Effector memory CD8-positive, alpha-beta T cell (primary cell): ENCODE measurements at regions not wholly inside any gene's neighbourhood (a gene's known extent, or its start where the extent isn't known, plus 50 kb on each side); places are given as distances from the start of the nearest gene placed in this dataset.

Source experiments
- ATAC-seq: fragments of 150-1000 bp; cut with Tn5 transposase; replicated peaks from 2 replicates; pipeline ENCODE4 v1.10.0; 2021; ENCODE audit warnings: mild to moderate bottlenecking, moderate library complexity
- DNase-seq, 3 experiments: peaks; one replicate each; pipeline ENCODE4 v3.0.0; 2021
- H3K27ac Mint-ChIP-seq, 2 donors: one replicate each; pipeline ENCODE4 v1.8.0; 2022; ENCODE audit warnings: mild to moderate bottlenecking in 2 of 2, mixed read lengths in 2 of 2, moderate library complexity in 2 of 2
- H3K27me3 Mint-ChIP-seq, 2 donors: one replicate each; pipeline ENCODE4 v1.8.0; 2022; ENCODE audit warnings: mixed read lengths in 2 of 2
- H3K36me3 Mint-ChIP-seq: one replicate; pipeline ENCODE4 v1.8.0; 2022; ENCODE audit warnings: mild to moderate bottlenecking, moderate library complexity, mixed read lengths; ENCODE audit not compliant: insufficient read depth
- H3K4me1 Mint-ChIP-seq, 2 donors: one replicate each; pipeline ENCODE4 v1.8.0; 2022; ENCODE audit warnings: low read depth in 2 of 2, mixed read lengths in 2 of 2
- H3K4me3 Mint-ChIP-seq, 2 donors: one replicate each; pipeline ENCODE4 v1.8.0; 2022; ENCODE audit warnings: mild to moderate bottlenecking in 2 of 2, mixed read lengths in 2 of 2, moderate library complexity in 2 of 2
- H3K9me3 Mint-ChIP-seq, 2 donors: one replicate each; pipeline ENCODE4 v1.8.0; 2022; ENCODE audit warnings: mixed read lengths in 2 of 2

DNA sequence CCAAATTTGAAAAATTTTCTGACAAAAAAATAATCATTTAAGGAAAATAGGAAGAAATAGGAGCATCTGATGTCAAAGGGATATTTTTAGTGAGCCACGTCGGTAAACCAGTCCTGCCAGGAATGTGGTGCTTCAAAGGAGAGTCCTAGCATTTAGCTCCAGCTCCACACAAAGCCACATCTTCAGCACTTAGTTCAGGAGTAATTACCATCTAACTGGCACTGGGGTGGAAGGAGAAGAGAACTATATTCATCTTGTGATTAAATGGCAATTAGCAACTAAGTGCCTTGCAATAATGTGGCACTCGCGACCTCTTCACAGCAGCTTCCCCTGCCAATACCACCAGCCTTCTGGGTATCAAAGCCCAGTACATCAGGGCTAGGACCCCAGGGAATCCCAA, 409.1 kb downstream of the SETD4 start:
- Mint-ChIP-seq H3K27me3 (peaks cover 60 to 65% of the 10 kb centered on the region in 2 donors), H3K9me3 (no peaks in the 10 kb centered on the region), H3K4me1 (no peaks in the 10 kb centered on the region), H3K4me3 (no peak overlapping the region), H3K27ac (no peak overlapping the region), H3K36me3 (no peaks in the 10 kb centered on the region)
- DNase-seq (no peak), ATAC-seq (no peak)

DNA sequence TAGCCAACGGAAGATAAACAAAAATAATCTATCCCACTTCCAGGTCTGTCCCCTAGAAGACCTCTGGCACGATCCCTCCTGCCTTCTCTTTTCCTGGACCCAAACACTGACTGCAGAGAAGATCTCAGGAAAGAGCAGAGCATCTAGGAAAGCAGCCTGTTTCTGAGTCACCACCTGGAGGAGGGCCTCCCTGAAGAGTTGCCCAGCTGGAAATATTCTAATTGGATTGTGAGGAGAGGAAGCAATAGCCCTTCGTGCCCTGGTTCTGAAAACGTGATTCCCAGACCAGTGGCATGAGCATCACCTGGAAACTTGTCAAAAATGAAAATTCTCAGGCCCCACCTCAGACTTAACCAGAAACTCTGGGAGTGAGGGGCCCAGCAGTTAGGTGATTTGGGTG, 411.1 kb downstream of the SETD4 start:
- ATAC-seq (no peak), DNase-seq (no peak)
- Mint-ChIP-seq H3K36me3 (no peaks in the 10 kb centered on the region), H3K4me3 (no peak overlapping the region), H3K4me1 (no peaks in the 10 kb centered on the region), H3K27ac (no peak overlapping the region), H3K9me3 (no peaks in the 10 kb centered on the region), H3K27me3 (peaks cover 63 to 77% of the 10 kb centered on the region in 2 donors)

DNA sequence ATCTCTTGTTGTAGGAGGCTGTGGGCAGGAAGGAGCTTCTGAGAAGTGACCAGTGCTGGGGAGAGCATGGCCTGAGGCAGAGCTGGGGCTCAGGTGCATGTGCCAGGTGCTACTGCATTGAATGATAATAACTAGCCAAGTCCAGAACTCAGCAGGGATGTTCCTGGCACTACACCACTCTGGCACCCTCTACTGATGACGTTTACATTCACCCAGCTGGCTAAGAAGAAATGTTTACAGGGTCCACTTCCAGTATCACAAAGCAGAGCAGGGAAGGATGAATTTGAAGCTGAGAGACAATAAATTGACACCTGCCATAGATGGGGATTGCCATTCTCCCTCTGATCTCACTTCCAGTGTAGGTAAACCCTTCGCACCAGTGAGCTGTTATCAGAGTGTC, 411.8 kb downstream of the SETD4 start:
- no peak overlapping the region for H3K27ac Mint-ChIP-seq
- H3K4me1 Mint-ChIP-seq = no peaks in the 10 kb centered on the region
- no peaks in the 10 kb centered on the region for H3K9me3 Mint-ChIP-seq
- DNase-seq (no peak), ATAC-seq (no peak)
- H3K27me3 Mint-ChIP-seq = peaks cover 67 to 82% of the 10 kb centered on the region in 2 donors
- no peaks in the 10 kb centered on the region for H3K36me3 Mint-ChIP-seq
- H3K4me3 Mint-ChIP-seq = no peak overlapping the region

DNA sequence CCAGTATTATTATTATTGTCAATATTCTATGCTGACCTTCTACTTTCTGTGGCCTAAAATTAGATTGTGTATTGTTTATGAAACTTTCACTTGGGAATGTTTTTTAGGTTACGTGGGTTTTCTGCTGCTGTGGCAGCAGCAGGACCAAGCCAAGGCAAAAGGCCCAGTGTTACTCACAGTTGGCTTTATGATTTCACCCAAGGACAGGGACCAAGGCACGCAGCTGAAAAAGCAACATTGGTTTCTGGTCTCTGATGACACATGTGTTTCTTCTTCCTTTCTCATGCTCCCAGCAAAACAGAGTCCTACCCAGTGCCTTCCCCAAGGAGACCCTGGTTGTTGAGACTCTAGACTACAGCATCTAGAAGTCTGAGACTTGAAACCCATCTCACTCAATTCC, 413.7 kb downstream of the SETD4 start:
- Mint-ChIP-seq H3K4me3 (no peak overlapping the region), H3K27ac (no peak overlapping the region), H3K36me3 (no peaks in the 10 kb centered on the region), H3K4me1 (no peaks in the 10 kb centered on the region), H3K9me3 (no peaks in the 10 kb centered on the region), H3K27me3 (peaks cover 71 to 88% of the 10 kb centered on the region in 2 donors)
- no peak for ATAC-seq
- no peak for DNase-seq

DNA sequence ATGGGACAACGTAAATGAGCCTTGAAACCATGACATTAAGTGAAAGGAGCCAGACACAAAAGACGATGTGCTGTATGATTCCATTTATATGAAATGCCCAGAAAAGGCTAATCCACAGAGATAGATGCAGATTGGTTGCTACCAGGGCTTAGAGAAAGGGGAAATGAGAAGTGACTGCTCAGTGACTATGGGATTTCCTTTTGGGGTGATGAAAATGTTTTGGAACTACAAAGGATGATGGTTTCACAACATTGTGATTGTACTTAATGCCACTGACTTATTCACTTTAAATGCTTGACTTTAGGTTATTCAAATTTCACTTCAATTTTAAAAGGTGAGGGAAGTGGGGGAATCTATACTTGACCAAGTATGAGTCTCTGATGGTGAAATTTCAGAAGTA, 414.3 kb downstream of the SETD4 start:
- no peak overlapping the region for H3K4me3 Mint-ChIP-seq
- H3K27ac Mint-ChIP-seq = no peak overlapping the region
- no peaks in the 10 kb centered on the region for H3K36me3 Mint-ChIP-seq
- no peaks in the 10 kb centered on the region for H3K9me3 Mint-ChIP-seq
- H3K27me3 Mint-ChIP-seq = peaks cover 67 to 86% of the 10 kb centered on the region in 2 donors
- ATAC-seq (no peak), DNase-seq (no peak)
- no peaks in the 10 kb centered on the region for H3K4me1 Mint-ChIP-seq

DNA sequence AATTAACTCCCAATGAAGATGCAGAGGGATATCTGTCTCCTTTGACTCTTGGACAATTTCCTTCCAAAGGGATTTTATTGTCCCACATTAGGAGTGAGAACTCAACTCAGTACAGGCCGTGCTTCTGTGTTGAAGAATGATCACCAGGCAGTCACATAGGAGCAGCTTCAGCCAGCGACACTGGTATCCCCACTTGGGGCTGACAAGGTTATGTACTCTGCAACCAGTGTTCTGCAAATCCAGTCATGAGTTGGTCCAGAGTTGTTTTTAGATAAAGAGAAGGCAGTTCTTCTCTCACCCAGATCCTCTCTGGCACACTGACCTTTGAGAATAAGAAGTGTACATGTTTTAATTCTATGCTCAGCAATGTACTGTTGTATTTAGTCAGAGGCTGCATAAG, 415.8 kb downstream of the SETD4 start:
- Mint-ChIP-seq H3K27ac (no peak overlapping the region), H3K4me3 (no peak overlapping the region), H3K9me3 (no peaks in the 10 kb centered on the region), H3K27me3 (peaks cover 64 to 82% of the 10 kb centered on the region in 2 donors), H3K4me1 (no peaks in the 10 kb centered on the region), H3K36me3 (no peaks in the 10 kb centered on the region)
- ATAC-seq (no peak), DNase-seq (no peak)

DNA sequence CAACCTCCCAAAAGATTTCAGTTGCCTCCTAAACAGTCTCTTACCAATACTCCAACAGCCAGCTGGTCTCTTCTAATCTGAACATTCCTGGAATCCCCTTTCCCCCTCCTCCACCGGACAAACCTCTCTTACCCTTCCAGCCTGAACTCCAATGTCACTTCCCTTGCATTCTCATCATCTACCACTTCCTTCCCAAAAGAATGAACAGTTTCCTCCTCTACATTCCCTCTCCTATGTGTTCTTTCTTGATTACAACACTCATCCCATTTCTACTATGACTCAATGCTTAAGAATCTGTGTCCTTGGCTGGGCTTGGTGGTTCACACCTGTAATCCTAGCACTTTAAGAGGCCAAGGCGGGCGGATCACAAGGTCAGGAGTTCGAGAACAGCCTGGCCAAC, 417.1 kb downstream of the SETD4 start:
- no peak for ATAC-seq
- no peak for DNase-seq
- Mint-ChIP-seq H3K27me3 (peaks cover 58 to 76% of the 10 kb centered on the region in 2 donors), H3K27ac (no peak overlapping the region), H3K9me3 (no peaks in the 10 kb centered on the region), H3K4me3 (no peak overlapping the region), H3K4me1 (no peaks in the 10 kb centered on the region), H3K36me3 (no peaks in the 10 kb centered on the region)

DNA sequence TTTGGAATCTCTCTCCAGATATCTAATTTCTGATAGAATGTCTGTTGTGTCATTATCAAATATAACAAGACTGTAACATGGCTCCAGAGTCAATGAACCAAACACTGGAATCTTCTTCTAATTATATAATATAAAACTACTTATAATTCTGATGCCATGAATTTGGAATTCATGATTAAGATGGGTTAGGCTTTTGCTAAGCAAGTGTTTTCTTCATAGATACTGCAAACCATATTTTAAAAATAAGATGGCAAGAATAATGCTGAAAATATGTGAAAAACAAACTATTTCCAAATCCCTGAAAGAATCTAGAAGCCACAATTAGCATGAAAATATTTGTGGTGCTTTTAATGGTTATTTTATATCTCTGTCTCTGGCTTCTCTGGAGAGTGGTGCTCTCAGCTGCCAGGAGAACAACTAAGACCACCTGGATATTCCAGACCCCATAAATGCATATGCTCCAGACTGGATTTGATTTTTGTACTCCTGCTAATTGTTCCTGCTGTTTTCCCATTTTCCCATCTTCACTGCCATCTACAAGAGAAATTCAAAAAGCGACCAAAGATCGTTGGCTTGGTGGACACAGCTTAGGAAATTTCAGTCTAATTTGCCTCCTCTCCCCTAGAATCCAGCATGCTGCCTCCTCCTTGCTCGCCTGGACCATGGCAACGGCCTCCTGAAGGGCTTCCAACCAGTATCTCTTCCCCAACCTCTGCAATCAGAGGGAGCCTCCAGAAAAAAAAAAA, 418.9 kb downstream of the SETD4 start:
- DNase-seq = no peak
- H3K9me3 Mint-ChIP-seq = no peaks in the 10 kb centered on the region
- no peaks in the 10 kb centered on the region for H3K36me3 Mint-ChIP-seq
- no peak overlapping the region for H3K27ac Mint-ChIP-seq
- peaks cover 71 to 79% of the 10 kb centered on the region in 2 donors for H3K27me3 Mint-ChIP-seq
- ATAC-seq = no peak
- H3K4me1 Mint-ChIP-seq = no peaks in the 10 kb centered on the region
- no peak overlapping the region for H3K4me3 Mint-ChIP-seq

DNA sequence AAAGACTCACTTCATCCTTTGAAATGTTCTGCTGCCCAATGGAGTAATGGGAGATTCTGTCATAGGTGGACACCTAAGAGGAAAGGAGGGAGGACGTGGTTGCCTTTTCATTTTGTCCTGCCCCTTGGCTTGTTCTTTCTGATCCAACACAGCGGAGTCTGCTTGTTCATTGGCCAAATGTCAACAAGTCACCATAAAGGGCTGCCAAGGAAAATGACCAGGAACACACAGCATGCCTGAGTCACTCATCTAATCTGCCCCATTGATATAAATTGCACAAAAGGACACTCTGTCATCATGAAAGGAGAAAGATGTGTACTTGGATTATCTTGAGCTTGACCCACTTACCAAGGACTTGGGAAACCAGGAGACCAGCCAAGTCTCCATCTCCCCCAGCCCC, 422.9 kb downstream of the SETD4 start:
- H3K36me3 Mint-ChIP-seq = no peaks in the 10 kb centered on the region
- DNase-seq = no peak
- no peak overlapping the region for H3K4me3 Mint-ChIP-seq
- no peaks in the 10 kb centered on the region for H3K4me1 Mint-ChIP-seq
- no peak for ATAC-seq
- H3K27me3 Mint-ChIP-seq = peaks cover 62 to 66% of the 10 kb centered on the region in 2 donors
- H3K9me3 Mint-ChIP-seq = no peaks in the 10 kb centered on the region
- no peak overlapping the region for H3K27ac Mint-ChIP-seq

DNA sequence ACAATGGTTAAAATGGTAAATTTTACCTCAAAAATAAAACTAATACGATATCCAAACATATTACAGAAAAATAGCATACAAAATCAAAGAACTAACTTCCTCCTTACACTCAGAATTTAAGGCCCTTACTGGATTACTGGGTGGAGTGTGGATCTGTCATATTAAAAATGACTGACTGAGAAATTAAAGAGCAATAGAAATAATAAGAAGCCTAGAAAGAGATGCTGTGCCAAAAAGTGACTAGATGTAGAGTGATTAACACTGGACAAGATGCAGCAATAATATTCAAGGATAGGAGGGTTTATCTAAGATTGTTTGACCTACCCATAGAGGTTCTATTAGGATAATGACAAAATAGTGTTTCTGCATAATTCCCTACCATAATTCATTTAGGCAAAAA, 424.3 kb downstream of the SETD4 start:
- Mint-ChIP-seq H3K27me3 (peaks cover 56 to 57% of the 10 kb centered on the region in 2 donors), H3K36me3 (no peaks in the 10 kb centered on the region)

DNA sequence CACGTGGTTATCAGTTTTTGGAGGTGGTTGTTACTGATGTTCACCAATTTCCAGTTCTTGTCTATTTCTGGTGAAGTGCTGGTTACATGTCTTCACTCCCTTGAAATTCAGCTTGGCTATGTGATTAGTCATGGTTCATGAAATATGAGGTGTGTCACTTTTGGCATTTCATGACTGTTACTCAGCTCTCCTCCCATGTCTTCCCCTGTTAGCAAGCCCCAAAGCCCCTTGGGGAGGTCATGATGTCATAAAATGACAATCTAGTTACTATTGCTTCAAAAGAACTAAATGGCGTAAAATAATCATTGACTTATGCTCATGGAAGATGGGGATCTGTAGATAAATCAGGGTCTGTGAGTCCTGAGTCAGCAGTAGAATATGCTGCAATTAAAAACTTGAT, 425.1 kb downstream of the SETD4 start:
- no peaks in the 10 kb centered on the region for H3K4me1 Mint-ChIP-seq
- DNase-seq (no peak), ATAC-seq (no peak)
- H3K27me3 Mint-ChIP-seq = peaks cover 51% of the 10 kb centered on the region in 2 donors
- H3K9me3 Mint-ChIP-seq = no peaks in the 10 kb centered on the region
- H3K36me3 Mint-ChIP-seq = no peaks in the 10 kb centered on the region
- no peak overlapping the region for H3K4me3 Mint-ChIP-seq
- no peak overlapping the region for H3K27ac Mint-ChIP-seq

More for the DNA sequence above, 424.3 kb downstream of the SETD4 start:
- ATAC-seq = no peak
- Mint-ChIP-seq H3K27ac (no peak overlapping the region), H3K4me1 (no peaks in the 10 kb centered on the region), H3K9me3 (no peaks in the 10 kb centered on the region), H3K4me3 (no peak overlapping the region)
- no peak for DNase-seq

DNA sequence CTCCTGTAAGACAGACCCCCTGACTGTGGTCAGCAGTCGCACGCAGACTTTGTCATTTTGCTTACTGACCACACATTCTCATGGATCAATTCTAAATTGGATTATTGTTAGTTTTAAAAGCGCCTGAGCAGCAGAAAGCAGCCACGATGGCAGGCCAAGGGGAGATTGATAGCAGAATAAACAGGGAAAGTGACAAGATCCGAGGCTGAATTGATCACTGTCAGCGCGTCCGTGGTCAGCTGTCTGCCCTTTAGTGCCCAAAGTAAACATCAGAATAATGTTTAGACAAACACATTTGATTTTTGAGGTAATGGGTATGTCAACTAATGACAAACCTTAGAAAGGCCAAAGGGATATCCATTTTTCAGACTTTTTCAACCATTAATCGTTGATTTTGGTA, 426.8 kb downstream of the SETD4 start:
- H3K4me3 Mint-ChIP-seq = no peak overlapping the region
- H3K27ac Mint-ChIP-seq = no peak overlapping the region
- H3K27me3 Mint-ChIP-seq = peaks cover 54% of the 10 kb centered on the region in 2 donors
- no peaks in the 10 kb centered on the region for H3K4me1 Mint-ChIP-seq
- H3K9me3 Mint-ChIP-seq = no peaks in the 10 kb centered on the region
- DNase-seq (no peak), ATAC-seq (no peak)
- no peaks in the 10 kb centered on the region for H3K36me3 Mint-ChIP-seq

DNA sequence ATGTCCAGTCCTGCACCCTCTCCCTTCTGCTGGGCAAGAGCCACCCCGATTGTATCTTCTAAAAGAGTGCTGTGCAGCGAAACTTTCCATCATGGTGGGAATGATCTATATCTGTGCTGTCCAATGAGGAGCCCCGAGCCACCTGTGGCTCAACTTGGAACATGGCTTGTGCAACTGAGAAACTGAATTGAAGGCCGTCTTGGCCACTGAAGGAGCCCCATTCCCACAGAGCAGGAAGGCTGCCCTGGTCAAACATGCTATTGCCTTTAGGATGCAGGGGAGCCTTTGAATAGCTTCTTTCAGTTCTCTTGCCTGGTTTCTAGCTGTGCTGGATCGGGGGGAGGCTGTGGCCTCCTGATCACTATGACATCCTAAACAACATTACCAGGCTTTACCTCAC, 427.6 kb downstream of the SETD4 start:
- Mint-ChIP-seq H3K27me3 (peaks cover 54 to 58% of the 10 kb centered on the region in 2 donors), H3K36me3 (no peaks in the 10 kb centered on the region), H3K9me3 (no peaks in the 10 kb centered on the region), H3K27ac (no peak overlapping the region), H3K4me1 (no peaks in the 10 kb centered on the region), H3K4me3 (no peak overlapping the region)
- ATAC-seq = no peak
- no peak for DNase-seq

DNA sequence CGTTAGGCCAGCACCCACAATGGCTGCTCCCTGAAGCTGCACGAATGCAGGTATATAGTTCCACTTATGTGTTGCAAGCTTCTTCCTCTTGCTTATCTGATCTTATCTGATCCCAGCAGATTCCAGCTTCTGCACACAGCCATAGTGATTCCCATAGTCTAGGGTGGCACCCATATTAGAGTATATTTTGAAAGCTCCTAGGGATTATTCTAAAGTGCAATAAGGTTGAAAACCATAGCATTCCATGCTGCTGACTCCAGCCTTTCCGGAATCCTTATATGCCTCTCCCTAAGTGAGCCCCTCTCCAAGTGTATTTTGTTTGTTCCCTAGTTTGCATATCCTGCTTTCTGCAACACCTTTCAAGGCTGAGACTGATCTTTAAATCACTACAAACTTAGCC, 432.0 kb downstream of the SETD4 start:
- Mint-ChIP-seq H3K4me1 (no peaks in the 10 kb centered on the region), H3K27me3 (peaks cover 35 to 59% of the 10 kb centered on the region in 2 donors), H3K27ac (no peak overlapping the region), H3K9me3 (no peaks in the 10 kb centered on the region), H3K36me3 (no peaks in the 10 kb centered on the region), H3K4me3 (no peak overlapping the region)
- no peak for ATAC-seq
- no peak for DNase-seq
